HEK293T (cell line): ENCODE measurements at regions not wholly inside any gene's neighbourhood (a gene's known extent, or its start where the extent isn't known, plus 50 kb on each side); places are given as distances from the start of the nearest gene placed in this dataset.

ENCODE experiments used
- BHLHE40 ChIP-seq: fragments of 450-650 bp; IDR thresholded peaks from 2 replicates; pipeline ENCODE4 v1.6.1; 2016; ENCODE audit warnings: mild to moderate bottlenecking, moderate library complexity, borderline replicate concordance
- CTBP1 ChIP-seq: fragments of 450-650 bp; IDR thresholded peaks from 2 replicates; pipeline ENCODE4 v1.6.1; 2016; ENCODE audit warnings: borderline replicate concordance
- FOXA1 ChIP-seq: fragments of 450-650 bp; IDR thresholded peaks from 2 replicates; pipeline ENCODE4 v1.6.1; 2016; ENCODE audit warnings: mild to moderate bottlenecking

DNA sequence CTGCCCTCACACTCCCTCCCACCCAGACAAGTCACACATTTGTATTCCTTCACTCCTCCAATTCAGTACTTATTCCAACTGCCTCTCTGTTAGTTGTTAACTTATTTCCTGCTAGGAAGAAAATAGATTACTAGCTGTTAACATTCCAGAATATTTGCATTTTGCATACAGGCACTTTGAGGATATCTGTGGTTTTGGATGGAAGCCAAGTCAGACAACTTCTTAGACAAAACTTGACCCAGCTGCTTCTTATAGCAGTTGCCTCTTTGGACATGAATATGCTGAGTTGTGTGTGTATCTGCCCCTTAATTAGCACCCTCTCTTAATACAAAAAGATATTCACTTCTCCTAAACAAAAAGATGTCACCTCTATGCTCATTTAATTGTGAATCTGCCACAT, 1280.6 kb upstream of the ACO1 start:
- no peak for TF ChIP-seq FOXA1
- no peak for TF ChIP-seq CTBP1
- TF ChIP-seq BHLHE40: no peak
